ENCODE measurements at regions not wholly inside any gene's neighbourhood (a gene's known extent, or its start where the extent isn't known, plus 50 kb on each side); places are given as distances from the start of the nearest gene placed in this dataset.

GRCh38 chrX:104376937-104377336 is 122.2 kb upstream of the ESX1 start:
- H3K9me3 ChIP-seq (ENCODE audit: control insufficient read depth, insufficient read depth, low read depth, low read length), result no peaks in the 10 kb centered on the region
- intact Hi-C loops (cut with micrococcal nuclease; ENCODE audit: unreplicated experiment) (no loop called here), in situ Hi-C loops (cut with HindIII; ENCODE audit: low pct_unique_long_range_greater_than_20kb, low sequenced_read_pairs) (no loop called here)
- TF ChIP-seq REST (IDR thresholded peaks at IDR 0.05; ENCODE audit: insufficient read depth in 1 of 2, low read depth in 2 of 2, low read length in 1 of 2) (no peak), CTCF (IDR thresholded peaks at IDR 0.05) (no peak), TCF7L2 (IDR thresholded peaks at IDR 0.05; ENCODE audit: low read depth, low read length) (no peak)
- ATAC-seq (no peak), DNase-seq (ENCODE audit: low read depth, low spot score) (no peak)
- ChIA-PET POLR2A (no interaction called here), CTCF (no interaction called here)
- no TSS peak for BruUV-seq (replicated peaks)
- no peaks in the 10 kb centered on the region for H3K36me3 ChIP-seq (ENCODE audit: control insufficient read depth, insufficient read depth, low read length)
- no peak overlapping the region for H3K27ac ChIP-seq (ENCODE audit: low read length)
- H3K4me3 ChIP-seq (ENCODE audit: low read depth in 2 of 2, low read length in 2 of 2), result no peak overlapping the region
- H3K4me1 ChIP-seq (ENCODE audit: control insufficient read depth, insufficient read depth, low read length), result no peaks in the 10 kb centered on the region
- peaks cover 1% of the 10 kb centered on the region; the same call in 1 of the 2 replicates for H3K27me3 ChIP-seq (ENCODE audit: control insufficient read depth, insufficient read depth, low read length)

GRCh38 chrX:104372547-104372946 is 117.8 kb upstream of the ESX1 start:
- no peak for DNase-seq (ENCODE audit: low read depth, low spot score)
- no peak for ATAC-seq
- CTCF ChIA-PET, result no interaction called here

More at GRCh38 chrX:104372547-104372946, 117.8 kb upstream of the ESX1 start:
- H3K27me3 ChIP-seq (ENCODE audit: control insufficient read depth, insufficient read depth, low read length), result peaks cover 5% of the 10 kb centered on the region; the same call in 1 of the 2 replicates
- H3K4me1 ChIP-seq (ENCODE audit: control insufficient read depth, insufficient read depth, low read length), result no peaks in the 10 kb centered on the region
- H3K9me3 ChIP-seq (ENCODE audit: control insufficient read depth, insufficient read depth, low read depth, low read length), result no peaks in the 10 kb centered on the region
- no peaks in the 10 kb centered on the region for H3K36me3 ChIP-seq (ENCODE audit: control insufficient read depth, insufficient read depth, low read length)
- no peak overlapping the region for H3K4me3 ChIP-seq (ENCODE audit: low read depth in 2 of 2, low read length in 2 of 2)
- no peak overlapping the region for H3K27ac ChIP-seq (ENCODE audit: low read length)
- no TSS peak for BruUV-seq (replicated peaks)
- in situ Hi-C loops (cut with HindIII; ENCODE audit: low pct_unique_long_range_greater_than_20kb, low sequenced_read_pairs), result no loop called here
- intact Hi-C loops (cut with micrococcal nuclease; ENCODE audit: unreplicated experiment), result no loop called here
- POLR2A ChIA-PET, result no interaction called here
- TF ChIP-seq POLR2AphosphoS5 (IDR thresholded peaks at IDR 0.05; ENCODE audit: low read depth, low read length), result no peak
- no peak for TF ChIP-seq SIN3A (IDR thresholded peaks at IDR 0.05; ENCODE audit: borderline replicate concordance, insufficient read depth, low read depth, low read length)
- TF ChIP-seq TCF7L2 (IDR thresholded peaks at IDR 0.05; ENCODE audit: low read depth, low read length), result no peak
- no peak for TF ChIP-seq REST (IDR thresholded peaks at IDR 0.05; ENCODE audit: insufficient read depth in 1 of 2, low read depth in 2 of 2, low read length in 1 of 2)
- no peak for TF ChIP-seq CTCF (IDR thresholded peaks at IDR 0.05)

Measured in Panc1 (cell line).